Brain microvascular endothelial cell (primary cell): ENCODE measurements at regions not wholly inside any gene's neighbourhood (a gene's known extent, or its start where the extent isn't known, plus 50 kb on each side); places are given as distances from the start of the nearest gene placed in this dataset.
A peak's percentile ranks its signal among the peaks of the same experiment; 100 is the strongest.

Source experiments
- DNase-seq: peaks from one replicate; pipeline ENCODE4 v3.0.0-alpha.2; 2020
- H3K27ac ChIP-seq: fragments of 250-450 bp; sonication (Bioruptor Pico); 2 replicates; pipeline ENCODE4 v1.5.1; 2020; ENCODE audit warnings: mild to moderate bottlenecking, moderate library complexity
- H3K27me3 ChIP-seq: fragments of 250-450 bp; sonication (Bioruptor Pico); replicated peaks from 2 replicates; pipeline ENCODE4 v1.5.1; 2020; ENCODE audit warnings: mild to moderate bottlenecking
- H3K36me3 ChIP-seq: fragments of 250-450 bp; sonication (Bioruptor Pico); replicated peaks from 2 replicates; pipeline ENCODE4 v1.5.1; 2020; ENCODE audit warnings: mild to moderate bottlenecking
- H3K4me3 ChIP-seq: 2 replicates; pipeline ENCODE4 v1.5.1; 2011; ENCODE audit warnings: low read depth, mild to moderate bottlenecking, control low read depth, low read length, moderate library complexity
- CTCF ChIP-seq: IDR thresholded peaks from 2 replicates; pipeline ENCODE4 v1.5.1; 2011; ENCODE audit warnings: low read depth, mild to moderate bottlenecking, moderate library complexity, low read length, control low read depth, inconsistent platforms; ENCODE audit errors: missing control alignments
- in situ Hi-C: cut with HindIII; loops from 2 replicates; pipeline ENCODE4 v1.10.0; 2017; ENCODE audit warnings: low sequenced_read_pairs, low pct_ligation_motif_present

- Histone ChIP-seq H3K36me3 (no peaks in the 10 kb centered on the region), H3K27me3 (no peaks in the 10 kb centered on the region), H3K27ac (no peak overlapping the region), H3K4me3 (no peak overlapping the region)
- no peak for DNase-seq
- no peak for TF ChIP-seq CTCF
- in situ Hi-C loops: no loop called here
Observed at GRCh38 chr9:85263288-85263687, 478.5 kb downstream of the AGTPBP1 start.

DNA sequence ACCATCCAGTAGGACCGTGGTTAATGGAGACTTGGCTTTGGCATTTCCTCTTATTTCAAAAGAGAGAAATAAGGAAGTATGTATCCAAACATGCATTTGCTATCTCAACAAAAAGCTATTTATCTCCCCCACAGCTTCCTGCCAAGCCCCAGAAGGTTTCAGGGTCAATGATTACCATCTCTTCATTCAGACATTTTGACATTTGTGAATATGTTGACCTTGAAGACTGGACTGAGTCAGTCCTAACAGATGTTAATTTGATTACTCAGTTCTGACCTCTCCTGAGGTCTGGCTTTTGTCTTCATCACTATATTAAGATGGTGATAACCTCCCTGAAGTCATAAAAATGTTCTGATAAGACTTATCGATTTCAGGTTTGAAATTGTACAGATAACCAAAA, 479.4 kb downstream of the AGTPBP1 start:
- in situ Hi-C loops: no loop called here
- no peaks in the 10 kb centered on the region for H3K36me3 ChIP-seq
- no peak overlapping the region for H3K27ac ChIP-seq
- no peak for TF ChIP-seq CTCF
- no peak overlapping the region for H3K4me3 ChIP-seq
- no peaks in the 10 kb centered on the region for H3K27me3 ChIP-seq
- no peak for DNase-seq

- H3K27me3 ChIP-seq: no peaks in the 10 kb centered on the region
- no peaks in the 10 kb centered on the region for H3K36me3 ChIP-seq
- in situ Hi-C loops: no loop called here
- no peak for DNase-seq
- no peak overlapping the region for H3K4me3 ChIP-seq
- H3K27ac ChIP-seq: no peak overlapping the region
- TF ChIP-seq CTCF: no peak
Observed at GRCh38 chr9:85260275-85260845, 481.4 kb downstream of the AGTPBP1 start.

DNA sequence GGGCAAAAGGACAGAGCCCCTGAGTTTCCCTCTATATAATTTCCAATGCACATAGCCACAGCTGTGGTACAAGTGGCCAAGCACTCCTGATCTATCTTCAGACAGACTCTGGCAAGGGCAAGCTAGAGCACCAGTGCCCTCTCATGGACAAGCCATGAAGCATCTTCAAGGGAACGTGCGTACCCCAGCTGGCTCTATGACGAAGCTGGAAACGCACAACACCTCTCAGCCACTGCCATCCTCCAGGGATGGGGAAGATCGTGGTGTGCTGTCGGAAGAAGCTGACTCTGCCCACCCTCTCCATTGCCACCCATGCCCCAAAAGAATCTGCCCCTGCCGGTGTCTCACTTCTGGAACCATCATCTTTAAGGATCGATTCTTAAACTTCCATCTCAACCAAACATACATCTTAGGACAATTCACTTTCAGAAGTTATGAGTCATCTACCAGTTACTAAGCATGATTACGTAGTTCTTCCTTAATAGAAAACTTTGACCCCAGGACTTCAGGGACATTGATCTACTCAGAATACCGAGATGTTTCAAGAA, 482.9 kb downstream of the AGTPBP1 start:
- Histone ChIP-seq H3K36me3 (no peaks in the 10 kb centered on the region), H3K4me3 (no peak overlapping the region), H3K27me3 (no peaks in the 10 kb centered on the region), H3K27ac (no peak overlapping the region)
- DNase-seq: peak; percentile 74
- TF ChIP-seq CTCF: peak; percentile 81
- in situ Hi-C loops: no loop called here

DNA sequence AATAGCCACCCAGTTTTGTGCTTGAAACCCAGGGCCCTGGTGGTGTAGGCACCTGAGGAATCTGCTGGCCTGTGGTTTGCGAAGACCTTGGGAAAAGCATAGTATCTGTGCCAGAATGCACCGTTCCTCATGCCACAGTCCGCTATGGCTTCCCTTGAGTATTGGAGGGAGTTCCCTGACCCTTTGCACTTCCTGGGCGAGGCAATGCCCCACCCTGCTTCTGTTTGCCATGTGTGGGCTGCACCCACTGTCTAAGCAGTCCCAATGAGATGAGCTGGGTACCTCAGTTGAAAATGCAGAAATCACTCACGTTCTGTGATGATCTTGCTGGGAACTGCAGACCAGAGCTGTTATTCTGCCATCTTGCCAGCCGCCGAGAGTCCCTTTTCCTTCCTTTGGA, 483.5 kb downstream of the AGTPBP1 start:
- no peak overlapping the region for H3K4me3 ChIP-seq
- TF ChIP-seq CTCF: no peak
- in situ Hi-C loops: no loop called here
- no peak overlapping the region for H3K27ac ChIP-seq
- no peaks in the 10 kb centered on the region for H3K27me3 ChIP-seq
- no peak for DNase-seq
- no peaks in the 10 kb centered on the region for H3K36me3 ChIP-seq

DNA sequence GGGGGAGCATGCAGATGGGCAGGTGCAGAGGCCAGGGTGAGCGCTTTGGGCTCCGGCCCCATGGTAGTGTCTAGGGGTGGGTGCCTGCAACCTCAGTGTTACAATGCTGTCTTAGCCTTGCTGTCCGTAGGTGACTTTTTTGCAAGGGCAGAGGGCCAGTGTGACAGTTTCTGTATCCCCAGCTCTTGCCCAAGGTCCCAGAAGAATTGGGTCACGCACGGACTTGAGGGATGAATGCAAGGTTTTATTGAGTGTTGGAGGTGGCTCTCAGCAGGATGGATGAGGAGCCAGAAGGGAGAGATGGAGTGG, 492.5 kb downstream of the AGTPBP1 start:
- in situ Hi-C loops: no loop called here
- Histone ChIP-seq H3K4me3 (no peak overlapping the region), H3K27ac (no peak overlapping the region), H3K36me3 (no peaks in the 10 kb centered on the region), H3K27me3 (no peaks in the 10 kb centered on the region)
- TF ChIP-seq CTCF: no peak
- no peak for DNase-seq
